HepG2 (cell line): ENCODE measurements at regions not wholly inside any gene's neighbourhood (a gene's known extent, or its start where the extent isn't known, plus 50 kb on each side); places are given as distances from the start of the nearest gene placed in this dataset.

Source experiments
- ATAC-seq: fragments of 200-7000 bp; cut with Tn5 transposase; 3 replicates; pipeline ENCODE4 v1.9.1; 2020; ENCODE audit warnings: mild to moderate bottlenecking, moderate library complexity
- BruUV-seq: library from RNA; stranded (reverse); fragments of 400-500 nt; replicated peaks from 2 replicates; lab custom pipeline; 2021; lab: Mats Ljungman, UMichigan
- CTCF ChIA-PET: fragments of 300-600 bp; formaldehyde crosslinking; extraction: SDS; loops from one replicate; lab custom pipeline; 2021; ENCODE audit warnings: low total read pairs, inconsistent platforms, low intra/inter-chr PET ratio; lab: Yijun Ruan, JAX
- POLR2A ChIA-PET: fragments of 350-600 bp; sonication (Branson Sonifier 250); formaldehyde crosslinking; loops from one replicate; lab custom pipeline; 2020; ENCODE audit warnings: antibody characterized with exemption, inconsistent platforms; lab: Yijun Ruan, JAX
- DNase-seq: peaks from one replicate; pipeline ENCODE4 v3.0.0-alpha.2; 2015; ENCODE audit warnings: low spot score
- FAIRE-seq: peaks from 3 replicates; lab custom pipeline; 2011; peaks lifted over from hg19 to GRCh38; lab: Jason Lieb, UNC
- H2AFZ ChIP-seq: one replicate; pipeline ENCODE4 v1.6.1; 2011; ENCODE audit warnings: low read length, inconsistent platforms
- H3K27ac ChIP-seq: fragments of 300-600 bp; 3 replicates; pipeline ENCODE4 v1.8.0; 2011; ENCODE audit warnings: mixed run types, mild to moderate bottlenecking, mixed read lengths, low read length, inconsistent platforms; ENCODE audit not compliant: insufficient read depth; ENCODE audit errors: extremely low read length
- H3K27me3 ChIP-seq, 2 experiments: fragments of 200-600 bp in 1 of 2; 2 replicates in 1 of 2; 3 replicates in 1 of 2; pipeline versions ENCODE4 v1.6.0 to v1.8.0; 2011; ENCODE audit warnings: low read length in 2 of 2, mild to moderate bottlenecking in 2 of 2, moderate library complexity in 2 of 2, inconsistent platforms in 1 of 2; ENCODE audit not compliant: insufficient read depth in 2 of 2, control insufficient read depth in 1 of 2
- H3K36me3 ChIP-seq, 2 experiments: fragments of 200-600 bp in 1 of 2; replicated peaks in 1 of 2; 2 replicates in 1 of 2; 3 replicates in 1 of 2; pipeline versions ENCODE4 v1.5.1 to v1.8.0; 2011; ENCODE audit warnings: low read length in 2 of 2, inconsistent platforms in 1 of 2; ENCODE audit not compliant: insufficient read depth in 2 of 2, control insufficient read depth in 1 of 2
- H3K4me1 ChIP-seq: 2 replicates; pipeline ENCODE4 v1.5.1; 2012; ENCODE audit warnings: low read length, inconsistent platforms; ENCODE audit not compliant: insufficient read depth
- H3K4me2 ChIP-seq: 2 replicates; pipeline ENCODE4 v1.6.0; 2011; ENCODE audit warnings: low read depth, low read length, inconsistent platforms
- H3K4me3 ChIP-seq, 3 experiments: fragments of 200-600 bp in 1 of 3; sonication (generic), shearing (Covaris generic) in 1 of 3; replicated peaks in 1 of 3; 2 replicates each; pipeline ENCODE4 v1.5.1; 2011 to 2016; ENCODE audit warnings: low read length in 3 of 3, inconsistent platforms in 2 of 3, low read depth in 2 of 3, mild to moderate bottlenecking in 2 of 3, control low read depth in 1 of 3, mixed read lengths in 1 of 3; ENCODE audit not compliant: insufficient read depth in 1 of 3
- H3K79me2 ChIP-seq: one replicate; pipeline ENCODE4 v1.6.1; 2011; ENCODE audit warnings: low read length, inconsistent platforms; ENCODE audit not compliant: insufficient read depth
- H3K9ac ChIP-seq: 2 replicates; pipeline ENCODE4 v1.6.0; 2011; ENCODE audit warnings: mild to moderate bottlenecking, low read depth, low read length, inconsistent platforms; ENCODE audit not compliant: insufficient read depth
- H3K9me3 ChIP-seq: 2 replicates; pipeline ENCODE4 v1.5.1; 2012; ENCODE audit warnings: mild to moderate bottlenecking, low read length
- H4K20me1 ChIP-seq: 2 replicates; pipeline ENCODE4 v1.6.0; 2011; ENCODE audit warnings: inconsistent platforms, mild to moderate bottlenecking, low read length, moderate library complexity; ENCODE audit not compliant: insufficient read depth
- ATF3 ChIP-seq: sonication (generic); formaldehyde crosslinking; IDR thresholded peaks from 2 replicates; pipeline ENCODE4 v1.4.0; 2020; ENCODE audit warnings: missing genetic modification reagents
- BCL6 ChIP-seq: IDR thresholded peaks from 2 replicates; pipeline ENCODE4 v1.6.1; 2016; ENCODE audit warnings: missing genetic modification reagents, missing compliant biosample characterization
- EED ChIP-seq: sonication (generic); formaldehyde crosslinking; IDR thresholded peaks from 2 replicates; pipeline ENCODE4 v1.5.0; 2020; ENCODE audit warnings: mild to moderate bottlenecking, missing genetic modification reagents
- ELF3 ChIP-seq: IDR thresholded peaks from 2 replicates; pipeline ENCODE4 v1.6.1; 2016; ENCODE audit warnings: missing genetic modification reagents, missing compliant biosample characterization
- EP300 ChIP-seq, 3 experiments: sonication (generic) in 1 of 3; formaldehyde crosslinking in 1 of 3; IDR thresholded peaks; 2 replicates each; pipeline versions ENCODE4 v1.5.1 to v1.6.1; 2011 to 2020; ENCODE audit warnings: low read depth in 2 of 3, low read length in 2 of 3, borderline replicate concordance in 1 of 3, improper control_type of control experiment in 1 of 3, mild to moderate bottlenecking in 1 of 3, missing genetic modification reagents in 1 of 3, moderate library complexity in 1 of 3
- FOXO1 ChIP-seq: sonication (generic); formaldehyde crosslinking; IDR thresholded peaks from 2 replicates; pipeline ENCODE4 v1.4.0; 2020; ENCODE audit warnings: missing genetic modification reagents
- FOXP4 ChIP-seq: sonication (generic); formaldehyde crosslinking; IDR thresholded peaks from 2 replicates; pipeline ENCODE4 v1.4.0; 2020; ENCODE audit warnings: missing genetic modification reagents
- GATAD2A ChIP-seq: IDR thresholded peaks from 2 replicates; pipeline ENCODE4 v1.6.1; 2016
- HOXA7 ChIP-seq: sonication (generic); formaldehyde crosslinking; IDR thresholded peaks from 2 replicates; pipeline ENCODE4 v1.8.1; 2022; ENCODE audit warnings: mild to moderate bottlenecking, missing genetic modification reagents, moderate library complexity
- SOX6 ChIP-seq, 2 experiments: fragments of 450-650 bp in 1 of 2; sonication (generic) in 1 of 2; formaldehyde crosslinking in 1 of 2; IDR thresholded peaks; 2 replicates each; pipeline versions ENCODE4 v1.4.0 to v1.6.1; 2017 to 2020; ENCODE audit warnings: antibody characterized with exemption in 1 of 2, mild to moderate bottlenecking in 1 of 2, missing genetic modification reagents in 1 of 2
- SSRP1 ChIP-seq: IDR thresholded peaks from 2 replicates; pipeline ENCODE4 v1.6.1; 2016; ENCODE audit warnings: control low read depth
- TAF15 ChIP-seq: fragments of 200-400 bp; formaldehyde crosslinking; IDR thresholded peaks from one replicate; pipeline ENCODE4 v1.6.1; 2018; ENCODE audit warnings: mild to moderate bottlenecking, low read depth, low read length; ENCODE audit not compliant: poor library complexity, severe bottlenecking
- TFDP2 ChIP-seq: sonication (generic); formaldehyde crosslinking; IDR thresholded peaks from 2 replicates; pipeline ENCODE4 v1.4.0; 2020; ENCODE audit warnings: missing genetic modification reagents
- ZBTB8A ChIP-seq: sonication (generic); formaldehyde crosslinking; IDR thresholded peaks from 2 replicates; pipeline ENCODE4 v1.4.0; 2020; ENCODE audit warnings: mild to moderate bottlenecking, low read depth, missing genetic modification reagents, borderline replicate concordance
- ZMAT5 ChIP-seq: sonication (generic); formaldehyde crosslinking; IDR thresholded peaks from 2 replicates; pipeline ENCODE4 v1.5.0; 2020; ENCODE audit warnings: mild to moderate bottlenecking, low read depth, missing genetic modification reagents, borderline replicate concordance
- WGBS: methylation state at CpG from one replicate; pipeline ENCODE4 v1.1.6; 2017; ENCODE audit warnings: low lambda C conversion rate; 5-methylcytosine and 5-hydroxymethylcytosine counted together
- in situ Hi-C: cut with HindIII; loops from 2 replicates; pipeline ENCODE4 v1.10.0; 2017; ENCODE audit warnings: low pct_unique_long_range_greater_than_20kb; ENCODE audit not compliant: extremely low pct_ligation_motif_present
- intact Hi-C: fragments of 100-400 bp; cut with micrococcal nuclease; formaldehyde crosslinking; loops from one replicate; pipeline ENCODE4 v1.10.0; 2022; ENCODE audit not compliant: unreplicated experiment
- TF ChIP-seq, protein P1 (sequence below): sonication (generic); formaldehyde crosslinking; IDR thresholded peaks from 2 replicates; pipeline ENCODE4 v1.4.0; 2020; ENCODE audit warnings: missing genetic modification reagents

GRCh38 chr6:81853975-81854374, 101.5 kb upstream of the TENT5A start:
- ChIA-PET CTCF (no interaction called here), POLR2A (no interaction called here)
- FAIRE-seq (no peak), DNase-seq (peak; percentile 61), ATAC-seq (no peak)
- Histone ChIP-seq H3K9me3 (no peaks in the 10 kb centered on the region), H3K36me3 (no peaks in the 10 kb centered on the region), H3K27ac (no peak overlapping the region), H4K20me1 (no peaks in the 10 kb centered on the region), H3K4me3 (no peak overlapping the region), H3K27me3 (no peaks in the 10 kb centered on the region), H3K4me1 (peaks cover 30% of the 10 kb centered on the region), H3K4me2 (peak overlapping the region; percentile 25; the same call in 1 of the 2 replicates), H3K9ac (no peak overlapping the region), H2AFZ (no peak overlapping the region), H3K79me2 (no peaks in the 10 kb centered on the region)
- in situ Hi-C loops, result no loop called here
- BruUV-seq, result no TSS peak
- 25% methylated on average over 2 of the region's 2 CpGs for WGBS
- intact Hi-C loops, result loop anchor here (10.0 kb wide), 1 partner anchor 151 kb away; no protein-coding TSS in a partner anchor
- no peak for TF ChIP-seq HOXA7 (CRISPR knock-in tag)
- no peak for TF ChIP-seq TFDP2 (CRISPR knock-in tag)
- no peak for TF ChIP-seq SSRP1 (CRISPR knock-in tag)
- TF ChIP-seq ZBTB8A, result no peak
- peak in 1 of 2 experiments; percentile 62; a peak in 2 of 4 replicates for TF ChIP-seq EP300 (IDR thresholded peaks at IDR 0.05; ENCODE audit: low read depth in 2 of 2, low read length in 2 of 2)
- no peak for TF ChIP-seq EP300 (CRISPR knock-in tag; IDR thresholded peaks at IDR 0.05; ENCODE audit: borderline replicate concordance)
- TF ChIP-seq EED (CRISPR knock-in tag), result no peak
- TF ChIP-seq ZMAT5, result no peak
- TF ChIP-seq ATF3, result no peak
- TF ChIP-seq GATAD2A (CRISPR knock-in tag), result peak; percentile 11; the same call in 1 of the 2 replicates
- TF ChIP-seq, protein P1, sequence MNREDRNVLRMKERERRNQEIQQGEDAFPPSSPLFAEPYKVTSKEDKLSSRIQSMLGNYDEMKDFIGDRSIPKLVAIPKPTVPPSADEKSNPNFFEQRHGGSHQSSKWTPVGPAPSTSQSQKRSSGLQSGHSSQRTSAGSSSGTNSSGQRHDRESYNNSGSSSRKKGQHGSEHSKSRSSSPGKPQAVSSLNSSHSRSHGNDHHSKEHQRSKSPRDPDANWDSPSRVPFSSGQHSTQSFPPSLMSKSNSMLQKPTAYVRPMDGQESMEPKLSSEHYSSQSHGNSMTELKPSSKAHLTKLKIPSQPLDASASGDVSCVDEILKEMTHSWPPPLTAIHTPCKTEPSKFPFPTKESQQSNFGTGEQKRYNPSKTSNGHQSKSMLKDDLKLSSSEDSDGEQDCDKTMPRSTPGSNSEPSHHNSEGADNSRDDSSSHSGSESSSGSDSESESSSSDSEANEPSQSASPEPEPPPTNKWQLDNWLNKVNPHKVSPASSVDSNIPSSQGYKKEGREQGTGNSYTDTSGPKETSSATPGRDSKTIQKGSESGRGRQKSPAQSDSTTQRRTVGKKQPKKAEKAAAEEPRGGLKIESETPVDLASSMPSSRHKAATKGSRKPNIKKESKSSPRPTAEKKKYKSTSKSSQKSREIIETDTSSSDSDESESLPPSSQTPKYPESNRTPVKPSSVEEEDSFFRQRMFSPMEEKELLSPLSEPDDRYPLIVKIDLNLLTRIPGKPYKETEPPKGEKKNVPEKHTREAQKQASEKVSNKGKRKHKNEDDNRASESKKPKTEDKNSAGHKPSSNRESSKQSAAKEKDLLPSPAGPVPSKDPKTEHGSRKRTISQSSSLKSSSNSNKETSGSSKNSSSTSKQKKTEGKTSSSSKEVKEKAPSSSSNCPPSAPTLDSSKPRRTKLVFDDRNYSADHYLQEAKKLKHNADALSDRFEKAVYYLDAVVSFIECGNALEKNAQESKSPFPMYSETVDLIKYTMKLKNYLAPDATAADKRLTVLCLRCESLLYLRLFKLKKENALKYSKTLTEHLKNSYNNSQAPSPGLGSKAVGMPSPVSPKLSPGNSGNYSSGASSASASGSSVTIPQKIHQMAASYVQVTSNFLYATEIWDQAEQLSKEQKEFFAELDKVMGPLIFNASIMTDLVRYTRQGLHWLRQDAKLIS, result no peak
- no peak for TF ChIP-seq FOXO1 (CRISPR knock-in tag)
- no peak for TF ChIP-seq TAF15
- no peak for TF ChIP-seq FOXP4 (CRISPR knock-in tag)
- TF ChIP-seq BCL6, result peak; percentile 65
- no peak for TF ChIP-seq SOX6 (IDR thresholded peaks at IDR 0.05)
- peak; percentile 37; the same call in 1 of the 2 replicates for TF ChIP-seq SOX6 (CRISPR knock-in tag; IDR thresholded peaks at IDR 0.05)
- TF ChIP-seq ELF3 (CRISPR knock-in tag), result no peak
